ENCODE measurements at regions not wholly inside any gene's neighbourhood (a gene's known extent, or its start where the extent isn't known, plus 50 kb on each side); places are given as distances from the start of the nearest gene placed in this dataset.

DNA sequence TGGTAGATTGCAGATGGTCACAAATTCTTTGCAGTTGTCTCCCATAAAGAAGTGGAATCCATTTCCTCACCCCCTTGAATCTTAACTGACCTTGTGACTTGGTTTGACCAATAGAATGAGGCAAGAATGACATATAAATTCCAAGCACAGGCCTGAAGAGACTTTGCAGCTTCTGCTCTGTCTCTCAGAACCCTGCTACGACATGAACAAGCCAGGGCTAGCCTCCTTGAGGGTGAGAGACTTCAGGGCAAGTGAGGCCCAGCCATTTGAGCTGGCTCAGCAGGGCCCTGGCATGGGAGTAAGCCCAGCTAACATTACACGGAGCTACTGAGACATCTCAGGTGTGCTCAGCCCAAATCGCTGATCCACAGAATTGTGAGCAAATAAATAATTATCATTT lies 216.3 kb upstream of the MAN1A1 start:
- TF ChIP-seq, protein P1, sequence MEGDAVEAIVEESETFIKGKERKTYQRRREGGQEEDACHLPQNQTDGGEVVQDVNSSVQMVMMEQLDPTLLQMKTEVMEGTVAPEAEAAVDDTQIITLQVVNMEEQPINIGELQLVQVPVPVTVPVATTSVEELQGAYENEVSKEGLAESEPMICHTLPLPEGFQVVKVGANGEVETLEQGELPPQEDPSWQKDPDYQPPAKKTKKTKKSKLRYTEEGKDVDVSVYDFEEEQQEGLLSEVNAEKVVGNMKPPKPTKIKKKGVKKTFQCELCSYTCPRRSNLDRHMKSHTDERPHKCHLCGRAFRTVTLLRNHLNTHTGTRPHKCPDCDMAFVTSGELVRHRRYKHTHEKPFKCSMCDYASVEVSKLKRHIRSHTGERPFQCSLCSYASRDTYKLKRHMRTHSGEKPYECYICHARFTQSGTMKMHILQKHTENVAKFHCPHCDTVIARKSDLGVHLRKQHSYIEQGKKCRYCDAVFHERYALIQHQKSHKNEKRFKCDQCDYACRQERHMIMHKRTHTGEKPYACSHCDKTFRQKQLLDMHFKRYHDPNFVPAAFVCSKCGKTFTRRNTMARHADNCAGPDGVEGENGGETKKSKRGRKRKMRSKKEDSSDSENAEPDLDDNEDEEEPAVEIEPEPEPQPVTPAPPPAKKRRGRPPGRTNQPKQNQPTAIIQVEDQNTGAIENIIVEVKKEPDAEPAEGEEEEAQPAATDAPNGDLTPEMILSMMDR (IDR thresholded peaks at IDR 0.05; ENCODE audit: insufficient read depth, low read length) = no peak
- TF ChIP-seq, protein P2, sequence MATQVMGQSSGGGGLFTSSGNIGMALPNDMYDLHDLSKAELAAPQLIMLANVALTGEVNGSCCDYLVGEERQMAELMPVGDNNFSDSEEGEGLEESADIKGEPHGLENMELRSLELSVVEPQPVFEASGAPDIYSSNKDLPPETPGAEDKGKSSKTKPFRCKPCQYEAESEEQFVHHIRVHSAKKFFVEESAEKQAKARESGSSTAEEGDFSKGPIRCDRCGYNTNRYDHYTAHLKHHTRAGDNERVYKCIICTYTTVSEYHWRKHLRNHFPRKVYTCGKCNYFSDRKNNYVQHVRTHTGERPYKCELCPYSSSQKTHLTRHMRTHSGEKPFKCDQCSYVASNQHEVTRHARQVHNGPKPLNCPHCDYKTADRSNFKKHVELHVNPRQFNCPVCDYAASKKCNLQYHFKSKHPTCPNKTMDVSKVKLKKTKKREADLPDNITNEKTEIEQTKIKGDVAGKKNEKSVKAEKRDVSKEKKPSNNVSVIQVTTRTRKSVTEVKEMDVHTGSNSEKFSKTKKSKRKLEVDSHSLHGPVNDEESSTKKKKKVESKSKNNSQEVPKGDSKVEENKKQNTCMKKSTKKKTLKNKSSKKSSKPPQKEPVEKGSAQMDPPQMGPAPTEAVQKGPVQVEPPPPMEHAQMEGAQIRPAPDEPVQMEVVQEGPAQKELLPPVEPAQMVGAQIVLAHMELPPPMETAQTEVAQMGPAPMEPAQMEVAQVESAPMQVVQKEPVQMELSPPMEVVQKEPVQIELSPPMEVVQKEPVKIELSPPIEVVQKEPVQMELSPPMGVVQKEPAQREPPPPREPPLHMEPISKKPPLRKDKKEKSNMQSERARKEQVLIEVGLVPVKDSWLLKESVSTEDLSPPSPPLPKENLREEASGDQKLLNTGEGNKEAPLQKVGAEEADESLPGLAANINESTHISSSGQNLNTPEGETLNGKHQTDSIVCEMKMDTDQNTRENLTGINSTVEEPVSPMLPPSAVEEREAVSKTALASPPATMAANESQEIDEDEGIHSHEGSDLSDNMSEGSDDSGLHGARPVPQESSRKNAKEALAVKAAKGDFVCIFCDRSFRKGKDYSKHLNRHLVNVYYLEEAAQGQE (IDR thresholded peaks at IDR 0.05; ENCODE audit: insufficient replicate concordance, low read depth) = no peak
- TF ChIP-seq GABPA (IDR thresholded peaks at IDR 0.05; ENCODE audit: low read depth) = no peak
- TF ChIP-seq POLR2AphosphoS5 (IDR thresholded peaks at IDR 0.05; ENCODE audit: low read depth) = no peak
- no peak for TF ChIP-seq SPI1 (IDR thresholded peaks at IDR 0.05; ENCODE audit: borderline replicate concordance, low read depth)

Data from HL-60 (cell line).